Right ventricle myocardium inferior (tissue), 1 donor: ENCODE measurements at regions not wholly inside any gene's neighbourhood (a gene's known extent, or its start where the extent isn't known, plus 50 kb on each side); places are given as distances from the start of the nearest gene placed in this dataset.

Source experiments
- ATAC-seq: fragments of 200-7000 bp; cut with Tn5 transposase; one replicate; pipeline ENCODE4 v1.9.1; 2020; ENCODE audit warnings: mild to moderate bottlenecking, moderate library complexity
- DNase-seq: peaks from one replicate; pipeline ENCODE4 v3.0.0; 2021; ENCODE audit errors: missing footprints
- intact Hi-C: fragments of 100-400 bp; cut with DNase I; formaldehyde crosslinking; loops from one replicate; pipeline ENCODE4 v1.11.0; 2022
- donor health status: DM: no; HTN: yes; CAD: no; lungs with severe emphysema.

- ATAC-seq (no peak), DNase-seq (no peak)
- intact Hi-C loops, result no loop called here
These were observed 75.9 kb upstream of the ATF7IP start for GRCh38 chr12:14289601-14290000.

- no peak for ATAC-seq
- no peak for DNase-seq
- intact Hi-C loops, result no loop called here
These were observed 74.5 kb upstream of the ATF7IP start for GRCh38 chr12:14290951-14291350.

GRCh38 chr12:14303661-14304155 lies 61.8 kb upstream of the ATF7IP start:
- no peak for DNase-seq
- no peak for ATAC-seq
- intact Hi-C loops, result no loop called here

- ATAC-seq, result no peak
- DNase-seq, result no peak
- intact Hi-C loops, result no loop called here
These were observed 58.5 kb upstream of the ATF7IP start for GRCh38 chr12:14307004-14307403.

GRCh38 chr12:14308516-14308915 lies 57.0 kb upstream of the ATF7IP start:
- intact Hi-C loops, result no loop called here
- no peak for DNase-seq
- no peak for ATAC-seq

GRCh38 chr12:14310866-14311265 lies 54.6 kb upstream of the ATF7IP start:
- ATAC-seq, result no peak
- DNase-seq, result no peak
- intact Hi-C loops, result no loop called here

- ATAC-seq (no peak), DNase-seq (no peak)
- intact Hi-C loops, result no loop called here
These were observed 51.9 kb upstream of the ATF7IP start for GRCh38 chr12:14313379-14314138.

- ATAC-seq, result no peak
These were observed 50.7 kb upstream of the ATF7IP start for GRCh38 chr12:14314801-14315200.

GRCh38 chr12:14315501-14315900 lies 50.0 kb upstream of the ATF7IP start:
- intact Hi-C loops, result no loop called here
- ATAC-seq, result no peak

More at GRCh38 chr12:14314801-14315200, 50.7 kb upstream of the ATF7IP start:
- no peak for DNase-seq
- intact Hi-C loops, result no loop called here

More at GRCh38 chr12:14315501-14315900, 50.0 kb upstream of the ATF7IP start:
- DNase-seq, result no peak
